ENCODE measurements at regions not wholly inside any gene's neighbourhood (a gene's known extent, or its start where the extent isn't known, plus 50 kb on each side); places are given as distances from the start of the nearest gene placed in this dataset.

DNA sequence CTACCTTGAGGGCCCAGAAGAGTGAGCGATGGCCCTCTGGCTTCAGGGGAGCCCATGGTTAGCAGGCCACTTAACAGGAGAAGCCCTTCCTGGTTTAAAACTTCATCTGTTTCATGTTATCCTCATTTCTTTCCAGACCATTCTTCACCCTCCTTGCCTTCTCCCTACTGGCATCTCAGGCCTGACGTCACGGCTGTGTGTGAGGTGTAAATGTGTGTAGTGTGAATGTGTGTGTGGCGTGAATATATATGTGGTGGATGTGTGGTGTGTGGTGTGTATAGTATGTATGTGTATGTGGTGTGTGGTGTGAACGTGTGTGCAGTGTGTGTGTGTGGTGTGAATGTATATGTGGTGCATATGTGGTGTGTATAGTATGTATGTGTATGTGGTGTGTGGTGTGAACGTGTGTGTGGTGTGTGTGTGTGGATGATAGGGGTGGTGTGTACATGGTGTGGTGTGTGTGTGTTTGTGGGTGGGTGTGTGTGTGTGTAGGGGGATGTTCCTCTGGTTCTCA lies 88.5 kb downstream of the SOD2 start:
- no peak for TF ChIP-seq REST (IDR thresholded peaks at IDR 0.05; ENCODE audit: insufficient read depth in 1 of 2, low read depth in 2 of 2, low read length in 2 of 2)
- no peak for TF ChIP-seq TAF1 (IDR thresholded peaks at IDR 0.05; ENCODE audit: borderline replicate concordance, insufficient read depth, low read length)
